ENCODE measurements at regions not wholly inside any gene's neighbourhood (a gene's known extent, or its start where the extent isn't known, plus 50 kb on each side); places are given as distances from the start of the nearest gene placed in this dataset.

- no peak for DNase-seq
- WGBS, 3 donors = 77 to 82% (median 78%) methylated on average over 5 of the region's 5 CpGs
- Histone ChIP-seq H3K4me1 (ENCODE audit: insufficient read depth) (no peaks in the 10 kb centered on the region), H3K4me3 (no peak overlapping the region), H3K36me3 (no peaks in the 10 kb centered on the region), H3K9me3 (no peaks in the 10 kb centered on the region), H3K27ac (no peak overlapping the region), H3K27me3 (no peaks in the 10 kb centered on the region)
- TF ChIP-seq CTCF (IDR thresholded peaks at IDR 0.05) (no peak), EP300 (IDR thresholded peaks at IDR 0.05) (no peak), POLR2A (IDR thresholded peaks at IDR 0.05) (no peak)
- intact Hi-C loops (cut with DNase I) = no loop called here
These were observed 880.0 kb downstream of the BRD1 start for GRCh38 chr22:48947636-48948035.

- no peak for TF ChIP-seq POLR2A (IDR thresholded peaks at IDR 0.05)
- TF ChIP-seq CTCF (IDR thresholded peaks at IDR 0.05) = no peak
- no peak for TF ChIP-seq EP300 (IDR thresholded peaks at IDR 0.05)
- Histone ChIP-seq H3K27ac (no peak overlapping the region), H3K4me1 (ENCODE audit: insufficient read depth) (no peaks in the 10 kb centered on the region), H3K36me3 (no peaks in the 10 kb centered on the region), H3K27me3 (no peaks in the 10 kb centered on the region), H3K4me3 (no peak overlapping the region), H3K9me3 (no peaks in the 10 kb centered on the region)
- intact Hi-C loops (cut with DNase I) = no loop called here
- 85 to 89% (median 85%) methylated on average over 22 of the region's 22 CpGs for WGBS, 3 donors
- DNase-seq = no peak
These were observed 881.8 kb downstream of the BRD1 start for GRCh38 chr22:48945621-48946458.

GRCh38 chr22:48944751-48945620, 882.7 kb downstream of the BRD1 start:
- DNase-seq = no peak
- H3K36me3 ChIP-seq = no peaks in the 10 kb centered on the region
- no peaks in the 10 kb centered on the region for H3K27me3 ChIP-seq
- WGBS, 3 donors = 81 to 87% (median 83%) methylated on average over 35 to 38 of the region's 38 CpGs
- no peaks in the 10 kb centered on the region for H3K9me3 ChIP-seq
- H3K4me3 ChIP-seq = no peak overlapping the region
- H3K4me1 ChIP-seq (ENCODE audit: insufficient read depth) = no peaks in the 10 kb centered on the region
- TF ChIP-seq POLR2A (IDR thresholded peaks at IDR 0.05) (no peak), CTCF (IDR thresholded peaks at IDR 0.05) (no peak), EP300 (IDR thresholded peaks at IDR 0.05) (no peak)
- intact Hi-C loops (cut with DNase I) = no loop called here
- H3K27ac ChIP-seq = no peak overlapping the region

- Histone ChIP-seq H3K27me3 (no peaks in the 10 kb centered on the region), H3K36me3 (no peaks in the 10 kb centered on the region), H3K9me3 (no peaks in the 10 kb centered on the region), H3K4me3 (no peak overlapping the region), H3K4me1 (ENCODE audit: insufficient read depth) (no peaks in the 10 kb centered on the region), H3K27ac (no peak overlapping the region)
- WGBS, 3 donors = 27 to 33% (median 31%) methylated on average over 5 of the region's 5 CpGs
- intact Hi-C loops (cut with DNase I) = no loop called here
- no peak for DNase-seq
- TF ChIP-seq CTCF (IDR thresholded peaks at IDR 0.05) (no peak), POLR2A (IDR thresholded peaks at IDR 0.05) (no peak), EP300 (IDR thresholded peaks at IDR 0.05) (no peak)
These were observed 883.3 kb downstream of the BRD1 start for GRCh38 chr22:48944433-48944750.
